Calu3 (cell line): ENCODE measurements at regions not wholly inside any gene's neighbourhood (a gene's known extent, or its start where the extent isn't known, plus 50 kb on each side); places are given as distances from the start of the nearest gene placed in this dataset.

ENCODE experiments used
- BruUV-seq: library from RNA; stranded (reverse); fragments of 400-500 nt; replicated peaks from 2 replicates; lab custom pipeline; 2021; lab: Mats Ljungman, UMichigan
- CTCF ChIA-PET: fragments of 300-600 bp; sonication (Branson Sonifier 250); formaldehyde crosslinking; loops from one replicate; lab custom pipeline; 2022; ENCODE audit warnings: antibody characterized with exemption; lab: Charles Lee
- DNase-seq: peaks from one replicate; pipeline ENCODE4 v3.0.0; 2022
- H3K27ac Mint-ChIP-seq: one replicate; pipeline ENCODE4 v1.8.0; 2022; ENCODE audit warnings: mixed read lengths; ENCODE audit not compliant: unreplicated experiment
- H3K27me3 Mint-ChIP-seq: one replicate; pipeline ENCODE4 v1.8.0; 2022; ENCODE audit warnings: mixed read lengths; ENCODE audit not compliant: unreplicated experiment
- H3K36me3 Mint-ChIP-seq: one replicate; pipeline ENCODE4 v1.8.0; 2022; ENCODE audit warnings: mild to moderate bottlenecking, moderate library complexity, mixed read lengths; ENCODE audit not compliant: insufficient read depth, unreplicated experiment
- H3K4me1 Mint-ChIP-seq: one replicate; pipeline ENCODE4 v1.8.0; 2022; ENCODE audit warnings: mild to moderate bottlenecking, low read depth, mixed read lengths; ENCODE audit not compliant: unreplicated experiment
- H3K4me3 Mint-ChIP-seq: one replicate; pipeline ENCODE4 v1.8.0; 2022; ENCODE audit warnings: mild to moderate bottlenecking, low read depth, moderate library complexity, mixed read lengths; ENCODE audit not compliant: unreplicated experiment
- H3K9me3 Mint-ChIP-seq: one replicate; pipeline ENCODE4 v1.8.0; 2022; ENCODE audit warnings: low read depth, mixed read lengths; ENCODE audit not compliant: unreplicated experiment
- CTCF ChIP-seq: fragments of 200-600 bp; IDR thresholded peaks from one replicate; pipeline ENCODE4 v1.8.0; 2022; ENCODE audit warnings: antibody characterized with exemption; ENCODE audit not compliant: unreplicated experiment
- intact Hi-C: fragments of 100-400 bp; cut with micrococcal nuclease; formaldehyde crosslinking; loops from one replicate; pipeline ENCODE4 v1.10.0; 2022; ENCODE audit not compliant: unreplicated experiment

GRCh38 chr3:180417241-180417640 lies 184.7 kb upstream of the TTC14 start:
- H3K9me3 Mint-ChIP-seq, result peaks cover 18% of the 10 kb centered on the region
- no peak for DNase-seq
- H3K4me3 Mint-ChIP-seq, result no peak overlapping the region
- H3K27ac Mint-ChIP-seq, result peak overlapping the region; percentile 99
- no peaks in the 10 kb centered on the region for H3K27me3 Mint-ChIP-seq
- no peak for TF ChIP-seq CTCF
- peaks cover 78% of the 10 kb centered on the region for H3K4me1 Mint-ChIP-seq
- intact Hi-C loops, result loop anchor here (2.0 kb wide), 2 partner anchors 164 to 178 kb away; no protein-coding TSS in a partner anchor
- CTCF ChIA-PET, result interaction anchor here (1.1 kb wide), 1 partner anchor 111 kb away, joined by 3 read pairs; no protein-coding TSS in a partner anchor
- no TSS peak for BruUV-seq
- peaks cover 9% of the 10 kb centered on the region for H3K36me3 Mint-ChIP-seq

DNA sequence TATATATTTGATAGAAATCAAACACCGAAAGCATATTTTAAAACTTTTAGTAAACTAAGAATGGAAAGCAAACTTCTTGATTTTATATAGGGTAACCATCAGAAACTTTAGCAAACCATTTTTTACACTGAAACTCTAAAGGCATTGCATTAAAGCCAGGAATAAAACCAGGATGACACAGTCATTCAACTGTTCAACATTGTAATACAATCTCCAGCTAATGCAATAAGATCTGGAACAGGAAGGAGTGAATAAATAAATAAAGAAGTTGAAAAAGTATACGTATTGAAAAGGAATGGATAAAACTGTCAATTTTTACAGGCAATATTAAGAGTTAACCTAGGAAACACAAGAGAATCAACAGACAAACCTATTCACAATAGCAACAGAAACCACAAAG lies 181.9 kb upstream of the TTC14 start:
- Mint-ChIP-seq H3K4me3 (no peak overlapping the region), H3K27me3 (no peaks in the 10 kb centered on the region), H3K27ac (peak overlapping the region; percentile 50), H3K4me1 (peaks cover 57% of the 10 kb centered on the region), H3K36me3 (peaks cover 9% of the 10 kb centered on the region), H3K9me3 (peaks cover 11% of the 10 kb centered on the region)
- no TSS peak for BruUV-seq
- CTCF ChIA-PET, result no interaction called here
- DNase-seq, result no peak
- TF ChIP-seq CTCF, result no peak
- intact Hi-C loops, result no loop called here

GRCh38 chr3:180420804-180421203 lies 181.2 kb upstream of the TTC14 start:
- Mint-ChIP-seq H3K27ac (peak overlapping the region; percentile 30), H3K4me1 (peaks cover 51% of the 10 kb centered on the region), H3K9me3 (peaks cover 11% of the 10 kb centered on the region), H3K4me3 (no peak overlapping the region), H3K36me3 (peaks cover 6% of the 10 kb centered on the region), H3K27me3 (no peaks in the 10 kb centered on the region)
- no peak for DNase-seq
- CTCF ChIA-PET, result no interaction called here
- TF ChIP-seq CTCF, result no peak
- BruUV-seq, result no TSS peak
- intact Hi-C loops, result no loop called here

DNA sequence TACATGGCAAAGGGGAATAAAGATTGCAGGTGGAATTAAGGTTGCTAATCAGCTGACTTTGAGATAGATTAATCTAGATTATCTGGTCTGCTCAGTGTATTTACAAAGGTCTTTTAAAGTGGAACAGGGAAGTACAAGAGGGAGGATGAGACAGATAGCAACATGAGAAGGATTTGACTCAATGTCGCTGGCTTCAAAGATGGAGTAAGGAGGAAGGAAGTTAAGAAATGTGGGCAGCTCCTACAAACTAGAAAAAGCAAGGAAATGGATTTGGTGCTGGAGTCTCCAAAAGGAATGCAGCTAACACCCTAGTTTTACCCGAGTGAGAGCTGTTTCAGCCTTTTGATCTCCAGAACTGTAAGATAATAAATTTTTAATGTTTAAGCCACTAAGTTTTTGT lies 180.7 kb upstream of the TTC14 start:
- H3K4me3 Mint-ChIP-seq, result no peak overlapping the region
- CTCF ChIA-PET, result no interaction called here
- no TSS peak for BruUV-seq
- H3K4me1 Mint-ChIP-seq, result peaks cover 47% of the 10 kb centered on the region
- intact Hi-C loops, result no loop called here
- H3K27me3 Mint-ChIP-seq, result no peaks in the 10 kb centered on the region
- peaks cover 11% of the 10 kb centered on the region for H3K9me3 Mint-ChIP-seq
- TF ChIP-seq CTCF, result no peak
- H3K27ac Mint-ChIP-seq, result peak overlapping the region; percentile 30
- peaks cover 2% of the 10 kb centered on the region for H3K36me3 Mint-ChIP-seq
- no peak for DNase-seq
